ES-I3 (cell line): ENCODE measurements at regions not wholly inside any gene's neighbourhood (a gene's known extent, or its start where the extent isn't known, plus 50 kb on each side); places are given as distances from the start of the nearest gene placed in this dataset.
"Not testable (repeated sequence)": the region's sequence is repeated elsewhere in the genome, so short reads cannot be mapped to it uniquely, and the experiment has no call there.

Experiments
- H3K36me3 ChIP-seq: 2 replicates; pipeline ENCODE4 v1.6.1; 2013; ENCODE audit warnings: mild to moderate bottlenecking, low read length, control low read depth, moderate library complexity; ENCODE audit not compliant: insufficient read depth
- H3K4me1 ChIP-seq: 2 replicates; pipeline ENCODE4 v1.6.1; 2013; ENCODE audit warnings: mild to moderate bottlenecking, control low read depth, low read length; ENCODE audit not compliant: insufficient read depth
- H3K9ac ChIP-seq: 2 replicates; pipeline ENCODE4 v1.6.1; 2013; ENCODE audit warnings: low read depth, mild to moderate bottlenecking, low read length, moderate library complexity
- H3K9me3 ChIP-seq: 2 replicates; pipeline ENCODE4 v1.6.1; 2013; ENCODE audit warnings: mild to moderate bottlenecking, low read length, moderate library complexity; ENCODE audit not compliant: control insufficient read depth, insufficient read depth

- H3K36me3 ChIP-seq = no peaks in the 10 kb centered on the region
- H3K9ac ChIP-seq = no peak overlapping the region
- H3K9me3 ChIP-seq = peaks cover 4% of the 10 kb centered on the region; the same call in 1 of the 2 replicates
- peaks cover 11% of the 10 kb centered on the region; the same call in 1 of the 2 replicates for H3K4me1 ChIP-seq
Measured at GRCh38 chr21:28072601-28073000, 920.1 kb downstream of the LTN1 start.

GRCh38 chr21:28069450-28069923, 923.2 kb downstream of the LTN1 start:
- Histone ChIP-seq H3K4me1 (peaks cover 11% of the 10 kb centered on the region; the same call in 1 of the 2 replicates), H3K9me3 (peaks cover 4% of the 10 kb centered on the region; the same call in 1 of the 2 replicates), H3K9ac (no peak overlapping the region), H3K36me3 (no peaks in the 10 kb centered on the region)

GRCh38 chr21:28068455-28069358, 924.0 kb downstream of the LTN1 start:
- no peak overlapping the region for H3K9ac ChIP-seq
- peaks cover 4% of the 10 kb centered on the region; the same call in 1 of the 2 replicates for H3K9me3 ChIP-seq
- H3K4me1 ChIP-seq = peaks cover 11% of the 10 kb centered on the region; the same call in 1 of the 2 replicates
- H3K36me3 ChIP-seq = no peaks in the 10 kb centered on the region

GRCh38 chr21:28066596-28067387, 925.9 kb downstream of the LTN1 start:
- no peaks in the 10 kb centered on the region for H3K9me3 ChIP-seq
- peaks cover 11% of the 10 kb centered on the region; the same call in 1 of the 2 replicates for H3K4me1 ChIP-seq
- H3K36me3 ChIP-seq = no peaks in the 10 kb centered on the region
- no peak overlapping the region for H3K9ac ChIP-seq

GRCh38 chr21:28066076-28066475, 926.6 kb downstream of the LTN1 start:
- no peak overlapping the region for H3K9ac ChIP-seq
- no peaks in the 10 kb centered on the region for H3K36me3 ChIP-seq
- H3K4me1 ChIP-seq = peaks cover 11% of the 10 kb centered on the region; the same call in 1 of the 2 replicates
- no peaks in the 10 kb centered on the region for H3K9me3 ChIP-seq

GRCh38 chr21:28063241-28064216, 929.1 kb downstream of the LTN1 start:
- Histone ChIP-seq H3K36me3 (no peaks in the 10 kb centered on the region), H3K9ac (no peak overlapping the region), H3K9me3 (no peaks in the 10 kb centered on the region; the same call in 1 of the 2 replicates), H3K4me1 (peaks cover 3% of the 10 kb centered on the region; the same call in 1 of the 2 replicates)

- not testable (repeated sequence) for H3K4me1 ChIP-seq, H3K9me3 ChIP-seq, H3K36me3 ChIP-seq, H3K9ac ChIP-seq
Measured at GRCh38 chr21:28052956-28053355, 939.7 kb downstream of the LTN1 start.

- not testable (repeated sequence) for H3K36me3 ChIP-seq, H3K9me3 ChIP-seq, H3K4me1 ChIP-seq, H3K9ac ChIP-seq
Measured at GRCh38 chr21:28051649-28052048, 941.0 kb downstream of the LTN1 start.

GRCh38 chr21:28035692-28036091, 957.0 kb downstream of the LTN1 start:
- H3K36me3 ChIP-seq, H3K4me1 ChIP-seq, H3K9ac ChIP-seq, H3K9me3 ChIP-seq: not testable (repeated sequence)

GRCh38 chr21:28034916-28035315, 957.8 kb downstream of the LTN1 start:
- H3K9ac ChIP-seq, H3K4me1 ChIP-seq, H3K36me3 ChIP-seq, H3K9me3 ChIP-seq: not testable (repeated sequence)

- not testable (repeated sequence) for H3K4me1 ChIP-seq, H3K9me3 ChIP-seq, H3K36me3 ChIP-seq, H3K9ac ChIP-seq
Measured at GRCh38 chr21:28034334-28034733, 958.3 kb downstream of the LTN1 start.

- H3K9me3 ChIP-seq, H3K9ac ChIP-seq, H3K36me3 ChIP-seq, H3K4me1 ChIP-seq: not testable (repeated sequence)
Measured at GRCh38 chr21:28032652-28033051, 960.0 kb downstream of the LTN1 start.

GRCh38 chr21:28031066-28031465, 961.6 kb downstream of the LTN1 start:
- H3K9me3 ChIP-seq, H3K36me3 ChIP-seq, H3K9ac ChIP-seq, H3K4me1 ChIP-seq: not testable (repeated sequence)

GRCh38 chr21:28025111-28025510, 967.6 kb downstream of the LTN1 start:
- H3K9ac ChIP-seq = no peak overlapping the region
- H3K36me3 ChIP-seq = no peaks in the 10 kb centered on the region
- H3K9me3 ChIP-seq = no peaks in the 10 kb centered on the region
- no peaks in the 10 kb centered on the region for H3K4me1 ChIP-seq
